ENCODE measurements at regions not wholly inside any gene's neighbourhood (a gene's known extent, or its start where the extent isn't known, plus 50 kb on each side); places are given as distances from the start of the nearest gene placed in this dataset.

- Histone ChIP-seq H2AFZ (no peak overlapping the region), H3K79me2 (ENCODE audit: insufficient read depth) (no peaks in the 10 kb centered on the region), H3F3A (ENCODE audit: insufficient read depth) (no peaks in the 10 kb centered on the region), H4K20me1 (ENCODE audit: insufficient read depth) (no peaks in the 10 kb centered on the region), H3K9me3 (ENCODE audit: low read depth) (no peaks in the 10 kb centered on the region), H3K27ac (no peak overlapping the region), H3K4me3 (no peak overlapping the region), H3K36me3 (ENCODE audit: low read depth) (no peaks in the 10 kb centered on the region), H3K4me2 (ENCODE audit: unreplicated experiment) (no peak overlapping the region), H3K4me1 (ENCODE audit: insufficient read depth) (no peaks in the 10 kb centered on the region), H3K9me2 (ENCODE audit: insufficient read depth) (no peaks in the 10 kb centered on the region), H3K27me3 (replicated peaks; ENCODE audit: insufficient read depth) (no peaks in the 10 kb centered on the region), H3K9ac (no peak overlapping the region)
- WGBS, 2 experiments (ENCODE audit: low coverage in 1 of 2, low lambda C conversion rate in 2 of 2, missing lambda C conversion rate in 2 of 2) = 30 to 36% methylated on average over 11 of the region's 11 CpGs
- no peak for DNase-seq
- in situ Hi-C loops (cut with MboI) = no loop called here
- TF ChIP-seq EZH2 (IDR thresholded peaks at IDR 0.05; ENCODE audit: insufficient read depth, poor library complexity, severe bottlenecking) (no peak), EZH2phosphoT487 (IDR thresholded peaks at IDR 0.05; ENCODE audit: insufficient read depth, low read depth) (no peak)
Measured at GRCh38 chr22:47686594-47687345, 924.3 kb downstream of the TBC1D22A start.

DNA sequence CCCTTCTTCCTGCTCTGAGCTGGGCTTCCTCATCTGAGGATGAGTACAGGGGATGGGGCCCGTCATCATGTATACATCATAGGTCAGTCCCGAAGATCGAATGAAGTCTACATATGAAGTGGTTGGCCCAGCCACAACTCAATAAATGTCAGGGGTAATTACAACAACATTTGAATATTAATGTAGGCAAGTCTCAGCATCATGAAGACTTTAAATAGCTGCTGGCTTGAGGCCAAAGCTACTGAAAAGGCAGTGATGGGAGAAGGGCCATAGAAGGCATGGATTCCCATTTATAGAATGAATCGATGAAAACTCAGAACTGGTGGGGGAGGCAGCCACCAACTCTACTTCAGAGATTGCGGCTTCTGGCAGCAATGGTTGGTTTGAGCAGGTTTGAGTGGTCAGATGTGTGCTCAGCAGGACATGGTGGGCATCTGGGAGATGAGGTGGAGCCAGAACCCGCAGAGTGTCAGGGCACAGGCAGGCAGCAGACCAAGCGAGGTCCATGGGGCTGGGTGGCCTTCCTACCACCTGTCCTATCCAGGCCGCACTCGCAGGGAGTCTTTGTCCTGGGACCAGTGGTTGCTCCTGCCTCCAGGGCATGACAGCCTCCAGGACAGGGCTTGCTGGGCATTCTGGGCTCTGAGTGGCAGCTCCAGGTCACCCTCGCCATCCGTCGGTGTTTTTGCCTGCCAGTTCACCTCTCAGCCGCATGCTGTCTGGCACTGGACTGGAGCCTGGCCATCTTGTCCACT lies 919.1 kb downstream of the TBC1D22A start:
- no peak for DNase-seq
- Histone ChIP-seq H4K20me1 (ENCODE audit: insufficient read depth) (no peaks in the 10 kb centered on the region), H3K4me1 (ENCODE audit: insufficient read depth) (no peaks in the 10 kb centered on the region), H3K9me3 (ENCODE audit: low read depth) (no peaks in the 10 kb centered on the region), H3K27me3 (replicated peaks; ENCODE audit: insufficient read depth) (no peaks in the 10 kb centered on the region), H3K36me3 (ENCODE audit: low read depth) (no peaks in the 10 kb centered on the region), H3K27ac (no peak overlapping the region), H3K4me3 (no peak overlapping the region), H2AFZ (no peak overlapping the region), H3K9me2 (ENCODE audit: insufficient read depth) (no peaks in the 10 kb centered on the region), H3K4me2 (ENCODE audit: unreplicated experiment) (no peak overlapping the region), H3F3A (ENCODE audit: insufficient read depth) (no peaks in the 10 kb centered on the region), H3K9ac (no peak overlapping the region), H3K79me2 (ENCODE audit: insufficient read depth) (no peaks in the 10 kb centered on the region)
- TF ChIP-seq EZH2 (IDR thresholded peaks at IDR 0.05; ENCODE audit: insufficient read depth, poor library complexity, severe bottlenecking) = no peak
- TF ChIP-seq EZH2phosphoT487 (IDR thresholded peaks at IDR 0.05; ENCODE audit: insufficient read depth, low read depth) = no peak
- in situ Hi-C loops (cut with MboI) = no loop called here
- 39 to 46% methylated on average over 13 of the region's 13 CpGs for WGBS, 2 experiments (ENCODE audit: low coverage in 1 of 2, low lambda C conversion rate in 2 of 2, missing lambda C conversion rate in 2 of 2)

GRCh38 chr22:47678636-47679287 lies 916.3 kb downstream of the TBC1D22A start:
- no peak for DNase-seq
- in situ Hi-C loops (cut with MboI) = no loop called here
- H2AFZ ChIP-seq = no peak overlapping the region
- H3K79me2 ChIP-seq (ENCODE audit: insufficient read depth) = no peaks in the 10 kb centered on the region
- no peaks in the 10 kb centered on the region for H3K9me2 ChIP-seq (ENCODE audit: insufficient read depth)
- no peak overlapping the region for H3K9ac ChIP-seq
- H3K4me1 ChIP-seq (ENCODE audit: insufficient read depth) = no peaks in the 10 kb centered on the region
- H3K9me3 ChIP-seq (ENCODE audit: low read depth) = no peaks in the 10 kb centered on the region
- H3K36me3 ChIP-seq (ENCODE audit: low read depth) = no peaks in the 10 kb centered on the region
- H3K27me3 ChIP-seq (replicated peaks; ENCODE audit: insufficient read depth) = no peaks in the 10 kb centered on the region
- 11 to 13% methylated on average over 7 of the region's 7 CpGs for WGBS, 2 experiments (ENCODE audit: low coverage in 1 of 2, low lambda C conversion rate in 2 of 2, missing lambda C conversion rate in 2 of 2)
- no peak for TF ChIP-seq EZH2 (IDR thresholded peaks at IDR 0.05; ENCODE audit: insufficient read depth, poor library complexity, severe bottlenecking)
- no peak for TF ChIP-seq EZH2phosphoT487 (IDR thresholded peaks at IDR 0.05; ENCODE audit: insufficient read depth, low read depth)
- H3K27ac ChIP-seq = no peak overlapping the region
- H3K4me3 ChIP-seq = no peak overlapping the region
- H3K4me2 ChIP-seq (ENCODE audit: unreplicated experiment) = no peak overlapping the region
- no peaks in the 10 kb centered on the region for H3F3A ChIP-seq (ENCODE audit: insufficient read depth)
- no peaks in the 10 kb centered on the region for H4K20me1 ChIP-seq (ENCODE audit: insufficient read depth)

GRCh38 chr22:47678048-47678447 lies 915.6 kb downstream of the TBC1D22A start:
- in situ Hi-C loops (cut with MboI) = no loop called here
- TF ChIP-seq EZH2 (IDR thresholded peaks at IDR 0.05; ENCODE audit: insufficient read depth, poor library complexity, severe bottlenecking) = no peak
- no peak for TF ChIP-seq EZH2phosphoT487 (IDR thresholded peaks at IDR 0.05; ENCODE audit: insufficient read depth, low read depth)
- WGBS, 2 experiments (ENCODE audit: low coverage in 1 of 2, low lambda C conversion rate in 2 of 2, missing lambda C conversion rate in 2 of 2) = 23 to 32% methylated on average over 6 of the region's 6 CpGs

More at GRCh38 chr22:47678048-47678447, 915.6 kb downstream of the TBC1D22A start:
- Histone ChIP-seq H3K4me2 (ENCODE audit: unreplicated experiment) (no peak overlapping the region), H4K20me1 (ENCODE audit: insufficient read depth) (no peaks in the 10 kb centered on the region), H3K27ac (no peak overlapping the region), H3K9me3 (ENCODE audit: low read depth) (no peaks in the 10 kb centered on the region), H3K36me3 (ENCODE audit: low read depth) (no peaks in the 10 kb centered on the region), H3K4me3 (no peak overlapping the region), H3K9ac (no peak overlapping the region), H3K79me2 (ENCODE audit: insufficient read depth) (no peaks in the 10 kb centered on the region), H3K4me1 (ENCODE audit: insufficient read depth) (no peaks in the 10 kb centered on the region), H2AFZ (no peak overlapping the region), H3K27me3 (replicated peaks; ENCODE audit: insufficient read depth) (no peaks in the 10 kb centered on the region), H3F3A (ENCODE audit: insufficient read depth) (no peaks in the 10 kb centered on the region), H3K9me2 (ENCODE audit: insufficient read depth) (no peaks in the 10 kb centered on the region)
- no peak for DNase-seq
